ENCODE measurements at regions not wholly inside any gene's neighbourhood (a gene's known extent, or its start where the extent isn't known, plus 50 kb on each side); places are given as distances from the start of the nearest gene placed in this dataset.

DNA sequence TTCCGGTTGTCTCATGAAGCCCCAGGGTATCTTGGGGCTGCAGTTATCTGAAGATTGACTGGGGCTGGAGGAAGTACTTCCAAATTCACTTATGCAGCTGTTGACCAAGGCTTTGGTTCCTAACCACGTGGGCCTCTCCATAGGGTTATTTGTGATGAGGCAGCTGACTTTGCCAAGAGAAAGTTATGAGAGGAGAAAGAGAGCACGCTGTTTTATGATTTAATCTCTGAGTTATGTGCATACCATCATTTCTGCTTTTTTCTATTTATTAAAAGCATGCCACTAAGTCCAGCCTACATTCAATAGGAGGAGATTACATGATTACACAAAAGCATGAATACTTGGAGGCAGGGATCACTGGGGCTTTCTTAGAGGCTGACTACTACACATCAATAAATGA, 215.5 kb downstream of the NHLRC3 start:
- H4K20me1 ChIP-seq (ENCODE audit: insufficient read depth) = no peaks in the 10 kb centered on the region
- no peak overlapping the region for H3K4me2 ChIP-seq
- no peak overlapping the region for H3K9ac ChIP-seq
- H3K36me3 ChIP-seq (ENCODE audit: insufficient read depth) = no peaks in the 10 kb centered on the region
- H3K4me1 ChIP-seq (ENCODE audit: low read depth, poor library complexity, severe bottlenecking) = peaks cover 8% of the 10 kb centered on the region
- H3K79me2 ChIP-seq (ENCODE audit: insufficient read depth, low read depth) = no peaks in the 10 kb centered on the region
- TF ChIP-seq, protein P1, sequence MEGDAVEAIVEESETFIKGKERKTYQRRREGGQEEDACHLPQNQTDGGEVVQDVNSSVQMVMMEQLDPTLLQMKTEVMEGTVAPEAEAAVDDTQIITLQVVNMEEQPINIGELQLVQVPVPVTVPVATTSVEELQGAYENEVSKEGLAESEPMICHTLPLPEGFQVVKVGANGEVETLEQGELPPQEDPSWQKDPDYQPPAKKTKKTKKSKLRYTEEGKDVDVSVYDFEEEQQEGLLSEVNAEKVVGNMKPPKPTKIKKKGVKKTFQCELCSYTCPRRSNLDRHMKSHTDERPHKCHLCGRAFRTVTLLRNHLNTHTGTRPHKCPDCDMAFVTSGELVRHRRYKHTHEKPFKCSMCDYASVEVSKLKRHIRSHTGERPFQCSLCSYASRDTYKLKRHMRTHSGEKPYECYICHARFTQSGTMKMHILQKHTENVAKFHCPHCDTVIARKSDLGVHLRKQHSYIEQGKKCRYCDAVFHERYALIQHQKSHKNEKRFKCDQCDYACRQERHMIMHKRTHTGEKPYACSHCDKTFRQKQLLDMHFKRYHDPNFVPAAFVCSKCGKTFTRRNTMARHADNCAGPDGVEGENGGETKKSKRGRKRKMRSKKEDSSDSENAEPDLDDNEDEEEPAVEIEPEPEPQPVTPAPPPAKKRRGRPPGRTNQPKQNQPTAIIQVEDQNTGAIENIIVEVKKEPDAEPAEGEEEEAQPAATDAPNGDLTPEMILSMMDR (conservative IDR thresholded peaks at IDR 0.05; ENCODE audit: low read depth, low read length) = no peak
- no peaks in the 10 kb centered on the region for H3K27me3 ChIP-seq (ENCODE audit: insufficient read depth, low read depth)
- H3K27ac ChIP-seq = no peak overlapping the region
- no peak overlapping the region for H3K4me3 ChIP-seq (IDR thresholded peaks at IDR 0.05; ENCODE audit: insufficient read depth, low read depth, low read length)
- no peak overlapping the region for H2AFZ ChIP-seq (ENCODE audit: low read depth)

DNA sequence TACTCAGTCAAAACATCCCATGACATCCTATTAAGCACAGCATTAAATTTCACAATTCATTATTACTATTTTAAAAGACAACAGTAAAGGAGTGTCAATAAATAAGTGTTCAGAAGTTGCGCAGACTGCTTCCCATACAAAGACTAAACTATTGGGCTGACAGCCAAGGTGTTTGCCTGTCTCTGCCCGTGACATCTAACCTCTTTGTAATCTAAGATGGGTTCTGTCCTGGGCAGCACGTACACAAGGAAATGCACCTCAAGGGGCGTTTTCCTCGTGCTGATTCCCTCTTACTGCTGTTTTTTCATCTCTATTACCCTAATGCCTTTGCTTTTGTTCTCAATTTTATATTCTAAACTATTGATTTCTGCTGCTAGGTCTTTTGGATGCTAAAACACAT, 216.3 kb downstream of the NHLRC3 start:
- Histone ChIP-seq H3K27ac (no peak overlapping the region), H3K27me3 (ENCODE audit: insufficient read depth, low read depth) (no peaks in the 10 kb centered on the region), H3K36me3 (ENCODE audit: insufficient read depth) (no peaks in the 10 kb centered on the region), H3K9ac (no peak overlapping the region), H4K20me1 (ENCODE audit: insufficient read depth) (no peaks in the 10 kb centered on the region), H3K4me2 (no peak overlapping the region), H3K4me1 (ENCODE audit: low read depth, poor library complexity, severe bottlenecking) (peaks cover 16% of the 10 kb centered on the region), H3K4me3 (IDR thresholded peaks at IDR 0.05; ENCODE audit: insufficient read depth, low read depth, low read length) (no peak overlapping the region), H2AFZ (ENCODE audit: low read depth) (no peak overlapping the region), H3K79me2 (ENCODE audit: insufficient read depth, low read depth) (no peaks in the 10 kb centered on the region)
- TF ChIP-seq, protein P1 (conservative IDR thresholded peaks at IDR 0.05; ENCODE audit: low read depth, low read length) = no peak

DNA sequence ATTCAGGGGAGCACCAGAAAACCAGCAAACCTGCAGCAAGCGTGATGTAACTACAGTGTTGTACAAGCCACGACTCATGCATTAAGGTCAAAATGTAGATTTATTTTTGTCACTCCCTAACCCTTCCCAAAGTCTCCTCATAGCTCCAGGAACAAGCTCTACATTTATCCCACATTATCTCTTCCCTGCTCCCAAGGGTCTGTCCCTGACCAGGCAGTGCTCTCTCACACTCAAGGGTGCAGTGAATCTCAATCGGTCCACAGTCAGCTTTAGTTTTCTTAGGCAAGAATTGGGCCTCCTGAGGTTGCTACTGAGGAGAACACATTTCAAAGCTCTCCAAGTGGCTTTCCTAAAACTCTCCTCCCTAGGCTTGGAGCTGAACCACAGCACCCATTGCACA, 219.4 kb downstream of the NHLRC3 start:
- Histone ChIP-seq H3K36me3 (ENCODE audit: insufficient read depth) (no peaks in the 10 kb centered on the region), H3K4me1 (ENCODE audit: low read depth, poor library complexity, severe bottlenecking) (peaks cover 34% of the 10 kb centered on the region), H3K27me3 (ENCODE audit: insufficient read depth, low read depth) (no peaks in the 10 kb centered on the region), H2AFZ (ENCODE audit: low read depth) (no peak overlapping the region), H3K79me2 (ENCODE audit: insufficient read depth, low read depth) (no peaks in the 10 kb centered on the region), H3K4me2 (no peak overlapping the region), H3K9ac (no peak overlapping the region), H3K27ac (no peak overlapping the region), H3K4me3 (IDR thresholded peaks at IDR 0.05; ENCODE audit: insufficient read depth, low read depth, low read length) (no peak overlapping the region), H4K20me1 (ENCODE audit: insufficient read depth) (no peaks in the 10 kb centered on the region)
- TF ChIP-seq, protein P1 (conservative IDR thresholded peaks at IDR 0.05; ENCODE audit: low read depth, low read length) = no peak

DNA sequence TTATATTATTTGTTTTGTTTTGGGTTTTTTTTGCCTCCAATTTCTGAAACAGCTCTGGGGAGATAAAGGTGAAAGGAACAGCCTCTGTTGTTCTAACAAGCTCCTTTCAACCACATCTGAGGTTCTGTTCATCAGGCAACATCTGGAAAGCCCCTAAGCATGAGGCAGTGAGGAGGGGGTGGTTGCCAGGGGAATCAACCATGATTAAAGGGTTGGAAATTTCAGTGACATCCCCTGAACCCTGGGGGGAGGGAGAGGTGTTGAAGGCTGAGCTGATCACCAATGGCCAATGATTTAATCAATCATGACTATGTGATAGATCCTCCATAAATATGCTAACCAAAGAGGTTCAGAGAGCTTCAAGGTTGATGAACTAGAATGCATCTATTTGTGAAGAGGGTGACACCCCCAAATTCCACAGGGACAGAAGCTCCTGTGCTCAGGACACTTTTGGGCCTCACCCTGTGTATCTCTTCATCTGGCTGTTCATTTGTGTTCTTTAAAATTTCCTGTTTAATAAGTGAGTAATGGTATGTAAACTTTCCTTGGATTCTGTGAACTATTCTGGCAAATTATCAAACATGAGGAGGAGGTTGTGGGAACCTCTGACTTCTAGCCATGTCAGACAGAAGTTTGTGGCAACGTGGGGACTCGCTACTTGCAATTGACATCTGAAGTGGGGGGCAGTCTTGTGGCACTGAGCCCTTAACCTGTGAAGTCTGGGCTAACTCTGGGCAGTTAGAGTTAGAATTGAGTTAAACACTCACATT, 221.3 kb downstream of the NHLRC3 start:
- Histone ChIP-seq H3K36me3 (ENCODE audit: insufficient read depth) (no peaks in the 10 kb centered on the region), H3K4me1 (ENCODE audit: low read depth, poor library complexity, severe bottlenecking) (peaks cover 37% of the 10 kb centered on the region), H3K27me3 (ENCODE audit: insufficient read depth, low read depth) (no peaks in the 10 kb centered on the region), H3K27ac (peak overlapping the region; percentile 31; the same call in 1 of the 2 replicates), H4K20me1 (ENCODE audit: insufficient read depth) (no peaks in the 10 kb centered on the region), H3K4me3 (IDR thresholded peaks at IDR 0.05; ENCODE audit: insufficient read depth, low read depth, low read length) (no peak overlapping the region), H2AFZ (ENCODE audit: low read depth) (no peak overlapping the region), H3K4me2 (peak overlapping the region; percentile 52), H3K9ac (no peak overlapping the region), H3K79me2 (ENCODE audit: insufficient read depth, low read depth) (no peaks in the 10 kb centered on the region)
- TF ChIP-seq, protein P1 (conservative IDR thresholded peaks at IDR 0.05; ENCODE audit: low read depth, low read length) = no peak

All from KMS-11 (cell line).